ENCODE measurements at regions not wholly inside any gene's neighbourhood (a gene's known extent, or its start where the extent isn't known, plus 50 kb on each side); places are given as distances from the start of the nearest gene placed in this dataset.

- TF ChIP-seq, protein P1, sequence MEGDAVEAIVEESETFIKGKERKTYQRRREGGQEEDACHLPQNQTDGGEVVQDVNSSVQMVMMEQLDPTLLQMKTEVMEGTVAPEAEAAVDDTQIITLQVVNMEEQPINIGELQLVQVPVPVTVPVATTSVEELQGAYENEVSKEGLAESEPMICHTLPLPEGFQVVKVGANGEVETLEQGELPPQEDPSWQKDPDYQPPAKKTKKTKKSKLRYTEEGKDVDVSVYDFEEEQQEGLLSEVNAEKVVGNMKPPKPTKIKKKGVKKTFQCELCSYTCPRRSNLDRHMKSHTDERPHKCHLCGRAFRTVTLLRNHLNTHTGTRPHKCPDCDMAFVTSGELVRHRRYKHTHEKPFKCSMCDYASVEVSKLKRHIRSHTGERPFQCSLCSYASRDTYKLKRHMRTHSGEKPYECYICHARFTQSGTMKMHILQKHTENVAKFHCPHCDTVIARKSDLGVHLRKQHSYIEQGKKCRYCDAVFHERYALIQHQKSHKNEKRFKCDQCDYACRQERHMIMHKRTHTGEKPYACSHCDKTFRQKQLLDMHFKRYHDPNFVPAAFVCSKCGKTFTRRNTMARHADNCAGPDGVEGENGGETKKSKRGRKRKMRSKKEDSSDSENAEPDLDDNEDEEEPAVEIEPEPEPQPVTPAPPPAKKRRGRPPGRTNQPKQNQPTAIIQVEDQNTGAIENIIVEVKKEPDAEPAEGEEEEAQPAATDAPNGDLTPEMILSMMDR (IDR thresholded peaks at IDR 0.05): no peak
- TF ChIP-seq POLR2A (IDR thresholded peaks at IDR 0.05) (no peak), POLR2AphosphoS5 (IDR thresholded peaks at IDR 0.05; ENCODE audit: insufficient read depth in 1 of 2, low read depth in 1 of 2) (no peak)
Measured at GRCh38 chr3:103002425-103003176, 567.8 kb downstream of the ZPLD1 start.
